ENCODE measurements at regions not wholly inside any gene's neighbourhood (a gene's known extent, or its start where the extent isn't known, plus 50 kb on each side); places are given as distances from the start of the nearest gene placed in this dataset.

DNA sequence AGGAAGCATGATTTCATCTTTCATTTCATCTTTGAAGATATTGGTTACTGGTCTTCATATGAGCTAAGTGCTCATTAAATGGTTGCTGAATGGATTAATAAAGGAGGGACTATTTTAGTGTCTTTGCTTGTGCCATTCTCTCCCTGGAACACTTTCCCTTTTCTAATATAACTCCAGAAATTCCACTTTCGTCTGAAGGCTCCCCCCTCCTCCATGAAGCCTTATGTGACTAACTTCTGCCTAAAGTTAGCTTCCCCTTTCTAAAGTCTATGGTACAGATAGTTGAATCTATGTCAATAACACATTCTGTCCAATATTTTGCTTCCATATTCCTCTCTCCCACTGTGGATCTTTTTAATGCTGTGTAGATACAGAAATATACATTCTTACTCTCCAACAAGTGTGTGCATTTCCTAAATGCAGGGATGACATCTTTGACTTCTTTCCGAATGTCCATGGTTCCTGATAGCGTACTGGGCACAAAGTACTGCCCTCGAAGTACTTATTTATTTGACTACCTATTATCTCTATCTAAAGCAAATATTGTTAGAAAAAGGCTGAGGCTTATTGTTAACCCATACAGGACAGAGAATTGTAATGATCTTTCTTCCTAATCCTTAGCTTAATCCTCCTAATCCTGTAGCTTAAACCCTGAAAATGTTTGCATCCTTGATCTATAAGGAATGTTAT, 84.7 kb upstream of the ELOVL5 start:
- peak overlapping the region in 1 of 11 experiments; percentile 15; a peak in 2 of 22 replicates for H3K9ac ChIP-seq
- no peak overlapping the region for H3K4me3 ChIP-seq
- no peaks in the 10 kb centered on the region for H4K20me1 ChIP-seq
- peak overlapping the region in 4 of 11 experiments; percentile 31 to 81 (median 68); a peak in 7 of 22 replicates for H3K4me2 ChIP-seq
- peak overlapping the region in 3 of 11 experiments; percentile 50 to 77 (median 63); a peak in 5 of 22 replicates for H3K27ac ChIP-seq
- no peaks in the 10 kb centered on the region for H3K9me3 ChIP-seq (replicated peaks in 1 of 11)
- no peak for TF ChIP-seq Cebpa-rat (IDR thresholded peaks at IDR 0.05)
- H3K36me3 ChIP-seq = no peaks in the 10 kb centered on the region
- H3K4me1 ChIP-seq = peaks cover 0 to 47% (median 0%) of the 10 kb centered on the region in 10 experiments; a peak in 8 of 20 replicates
- H3K27me3 ChIP-seq = no peaks in the 10 kb centered on the region

DNA sequence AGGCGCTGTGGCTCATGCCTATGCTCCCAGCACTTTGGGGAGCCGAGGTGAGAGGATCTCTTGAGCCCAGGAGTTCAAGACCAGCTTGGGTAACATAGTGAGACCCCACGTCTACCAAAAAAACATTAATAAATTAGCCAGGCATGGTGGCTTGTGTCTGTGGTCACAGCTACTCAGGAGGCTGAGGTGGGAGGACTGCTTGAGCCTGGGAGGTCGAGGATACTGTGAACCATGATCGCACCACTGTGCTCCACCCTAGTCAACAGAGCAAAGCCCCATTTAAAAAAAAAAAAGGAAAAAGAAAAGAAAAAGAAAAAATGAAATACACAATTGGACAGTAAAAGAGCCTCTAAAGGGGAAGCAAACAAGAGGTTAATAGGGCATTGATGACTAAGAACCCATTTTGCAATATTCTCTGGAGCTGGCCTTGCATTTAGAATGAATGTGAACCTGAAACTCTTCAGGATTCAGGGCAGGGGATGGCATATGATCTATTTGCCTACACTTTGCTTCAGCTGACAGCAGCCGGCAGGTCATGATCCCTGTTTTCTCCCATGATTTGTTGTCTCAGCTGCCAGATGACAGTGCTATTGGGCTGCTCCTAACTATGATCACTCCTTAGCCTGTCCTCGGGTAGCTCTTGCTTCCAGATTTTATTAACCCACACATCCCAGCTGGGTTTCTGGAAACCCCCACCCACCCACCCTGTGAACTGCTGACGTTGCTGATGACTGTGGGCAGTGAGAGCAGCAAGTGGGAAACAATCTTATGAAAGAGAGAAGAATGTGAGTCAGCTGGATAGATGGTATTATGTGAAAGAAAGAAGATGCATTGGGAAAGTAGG, 83.8 kb upstream of the ELOVL5 start:
- H3K27ac ChIP-seq = peak overlapping the region in 3 of 11 experiments; percentile 60 to 77 (median 75); a peak in 6 of 22 replicates
- TF ChIP-seq Cebpa-rat (IDR thresholded peaks at IDR 0.05) = no peak
- no peaks in the 10 kb centered on the region for H4K20me1 ChIP-seq

DNA sequence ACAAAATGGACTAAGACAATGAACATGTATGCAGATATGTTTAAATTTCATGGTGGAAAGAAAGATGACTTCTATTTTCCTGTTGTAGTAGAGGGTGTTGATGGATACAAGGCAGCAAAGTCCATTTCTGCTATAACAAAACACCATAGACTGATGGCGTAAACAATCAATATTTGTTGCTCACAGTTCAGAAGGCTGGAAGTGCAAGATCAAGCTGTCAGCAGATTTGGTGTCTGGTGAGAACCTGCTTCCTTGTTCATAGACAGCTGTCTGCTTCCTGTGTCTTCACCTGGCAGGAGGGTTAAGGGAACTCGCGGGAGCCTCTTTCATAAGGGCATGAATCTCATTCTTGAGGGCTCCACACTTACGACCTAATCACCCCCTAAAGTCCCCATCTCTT, 83.0 kb upstream of the ELOVL5 start:
- Histone ChIP-seq H3K36me3 (no peaks in the 10 kb centered on the region), H3K9me3 (replicated peaks in 1 of 11) (no peaks in the 10 kb centered on the region), H3K27ac (peak overlapping the region in 3 of 11 experiments; percentile 60 to 77 (median 75); a peak in 4 of 22 replicates), H4K20me1 (no peaks in the 10 kb centered on the region), H3K4me2 (peak overlapping the region in 3 of 11 experiments; percentile 60 to 81 (median 74); a peak in 6 of 22 replicates), H3K4me1 (peaks cover 0 to 38% (median 0%) of the 10 kb centered on the region in 10 experiments; a peak in 8 of 20 replicates), H3K9ac (no peak overlapping the region; a peak in 1 of 22 replicates), H3K27me3 (no peaks in the 10 kb centered on the region), H3K4me3 (no peak overlapping the region)
- TF ChIP-seq Cebpa-rat (IDR thresholded peaks at IDR 0.05) = no peak

More for the DNA sequence above, 83.8 kb upstream of the ELOVL5 start:
- Histone ChIP-seq H3K4me2 (peak overlapping the region in 4 of 11 experiments; percentile 27 to 81 (median 68); a peak in 7 of 22 replicates), H3K4me3 (no peak overlapping the region), H3K9ac (peak overlapping the region in 2 of 11 experiments; percentile 36 to 46; a peak in 2 of 22 replicates), H3K36me3 (no peaks in the 10 kb centered on the region), H3K27me3 (no peaks in the 10 kb centered on the region), H3K4me1 (peaks cover 0 to 46% (median 0%) of the 10 kb centered on the region in 10 experiments; a peak in 8 of 20 replicates), H3K9me3 (replicated peaks in 1 of 11) (no peaks in the 10 kb centered on the region)

DNA sequence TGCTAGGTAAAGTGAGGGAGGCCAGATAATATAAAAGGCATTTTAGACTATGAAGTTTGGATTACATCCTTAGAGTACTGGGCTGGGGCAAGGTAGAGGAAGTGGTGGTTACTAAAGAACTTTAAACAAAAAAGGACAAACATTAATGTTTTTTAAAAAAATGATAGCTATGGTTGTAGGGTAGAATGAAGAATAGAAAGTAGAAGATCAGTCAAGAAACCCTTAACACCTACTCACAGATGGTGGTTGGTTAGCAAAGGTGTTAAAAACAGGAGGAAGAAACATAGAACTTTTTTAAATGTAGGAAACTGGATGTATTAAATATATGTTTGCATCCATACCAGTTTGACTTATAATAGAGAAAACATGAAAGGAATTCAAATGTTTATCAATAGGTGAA, 80.7 kb upstream of the ELOVL5 start:
- H3K36me3 ChIP-seq = no peaks in the 10 kb centered on the region
- no peak overlapping the region for H3K9ac ChIP-seq
- no peaks in the 10 kb centered on the region for H3K9me3 ChIP-seq (replicated peaks in 1 of 11)
- H3K4me3 ChIP-seq = no peak overlapping the region
- TF ChIP-seq Cebpa-rat (IDR thresholded peaks at IDR 0.05) = no peak
- peaks cover 0 to 32% (median under 1%) of the 10 kb centered on the region in 10 experiments; a peak in 8 of 20 replicates for H3K4me1 ChIP-seq
- H3K27ac ChIP-seq = no peak overlapping the region
- no peak overlapping the region for H3K4me2 ChIP-seq
- no peaks in the 10 kb centered on the region for H4K20me1 ChIP-seq
- no peaks in the 10 kb centered on the region for H3K27me3 ChIP-seq

DNA sequence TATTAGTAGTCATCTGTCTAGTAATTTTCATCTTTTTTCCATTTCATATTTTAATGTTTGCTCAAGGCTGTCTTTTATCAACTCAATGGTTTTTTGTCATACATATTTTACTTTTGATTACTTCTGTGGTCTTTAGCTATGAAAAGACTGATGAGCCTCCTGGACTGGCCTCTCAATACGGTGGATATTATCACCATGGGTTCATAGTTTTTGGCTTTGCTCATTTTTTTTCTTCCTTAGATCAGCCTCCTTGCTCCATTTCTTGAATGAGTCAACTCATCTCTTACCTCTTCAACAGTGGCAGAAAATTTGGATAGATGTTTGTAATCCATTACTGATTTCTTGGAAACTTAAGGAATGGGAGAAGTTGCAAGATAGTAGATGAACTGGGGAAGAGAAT, 80.1 kb upstream of the ELOVL5 start:
- peaks cover 0 to 27% (median 2%) of the 10 kb centered on the region in 10 experiments; a peak in 8 of 20 replicates for H3K4me1 ChIP-seq

DNA sequence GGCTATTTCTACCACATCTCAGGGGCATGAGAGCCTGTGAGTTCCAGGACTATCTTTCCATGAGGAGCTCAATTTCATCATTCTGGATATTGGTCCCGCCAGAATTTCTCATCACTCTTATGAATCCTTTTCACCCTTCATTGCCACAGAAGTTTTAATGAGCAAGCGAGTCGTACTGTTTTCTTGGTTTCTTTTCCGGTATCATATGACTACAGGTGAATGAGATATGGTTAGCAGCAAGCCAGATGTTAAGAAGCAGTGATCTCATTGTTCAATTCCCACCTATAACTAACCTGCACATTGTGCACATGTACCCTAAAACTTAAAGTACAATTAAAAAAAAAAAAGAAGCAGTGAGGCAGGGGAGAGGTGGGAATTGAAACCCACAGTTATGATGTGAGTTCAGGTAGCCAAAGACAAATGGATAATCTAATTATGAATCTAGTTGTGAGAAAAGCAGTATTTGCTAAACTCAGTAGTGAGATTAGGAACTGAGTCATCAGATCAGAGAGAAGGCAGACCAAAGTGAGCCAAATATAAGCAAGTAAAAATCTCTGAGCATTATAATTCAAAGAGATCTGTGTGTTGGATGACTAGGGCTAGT, 78.0 kb upstream of the ELOVL5 start:
- TF ChIP-seq Cebpa-rat (IDR thresholded peaks at IDR 0.05) = no peak
- Histone ChIP-seq H3K4me1 (peaks cover 0 to 6% (median 0%) of the 10 kb centered on the region in 10 experiments; a peak in 6 of 20 replicates), H3K9ac (no peak overlapping the region)

More for the DNA sequence above, 80.1 kb upstream of the ELOVL5 start:
- Histone ChIP-seq H3K4me3 (no peak overlapping the region), H4K20me1 (no peaks in the 10 kb centered on the region), H3K27ac (no peak overlapping the region), H3K36me3 (no peaks in the 10 kb centered on the region), H3K27me3 (no peaks in the 10 kb centered on the region), H3K9ac (no peak overlapping the region), H3K9me3 (replicated peaks in 1 of 11) (no peaks in the 10 kb centered on the region), H3K4me2 (no peak overlapping the region)
- no peak for TF ChIP-seq Cebpa-rat (IDR thresholded peaks at IDR 0.05)

DNA sequence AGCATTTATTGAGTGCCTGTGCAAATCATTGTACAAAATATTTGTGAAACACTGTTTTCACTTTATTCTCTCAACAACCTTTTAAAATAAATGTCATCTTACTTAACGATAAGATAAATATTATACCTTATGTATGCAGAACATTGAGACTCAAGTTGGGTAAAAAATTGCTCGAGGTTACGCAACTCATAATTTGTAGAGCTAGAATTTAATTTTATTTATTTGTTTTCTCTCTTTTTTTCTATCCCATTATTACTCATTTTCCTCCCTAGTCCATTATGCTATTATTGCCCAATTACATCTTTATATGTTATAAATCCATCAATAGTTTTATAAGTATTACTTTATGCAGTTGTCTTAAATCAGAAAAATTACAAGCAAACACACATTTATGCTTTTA, 77.4 kb upstream of the ELOVL5 start:
- TF ChIP-seq Cebpa-rat (IDR thresholded peaks at IDR 0.05) = 0 out of 22 replicates have a peak, but pooled peaks of 1 of the 11 experiments have one; percentile 22
- H3K27ac ChIP-seq = no peak overlapping the region
- H3K9ac ChIP-seq = no peak overlapping the region
- no peak overlapping the region for H3K4me3 ChIP-seq
- H4K20me1 ChIP-seq = no peaks in the 10 kb centered on the region
- no peaks in the 10 kb centered on the region for H3K9me3 ChIP-seq (replicated peaks in 1 of 11)
- no peaks in the 10 kb centered on the region for H3K36me3 ChIP-seq
- H3K4me2 ChIP-seq = no peak overlapping the region
- H3K4me1 ChIP-seq = peaks cover 0 to 4% (median 0%) of the 10 kb centered on the region in 10 experiments; a peak in 1 of 20 replicates
- H3K27me3 ChIP-seq = no peaks in the 10 kb centered on the region

More for the DNA sequence above, 78.0 kb upstream of the ELOVL5 start:
- no peak overlapping the region for H3K4me3 ChIP-seq
- no peak overlapping the region for H3K27ac ChIP-seq
- no peaks in the 10 kb centered on the region for H3K9me3 ChIP-seq (replicated peaks in 1 of 11)
- H3K4me2 ChIP-seq = no peak overlapping the region
- H3K36me3 ChIP-seq = no peaks in the 10 kb centered on the region
- no peaks in the 10 kb centered on the region for H4K20me1 ChIP-seq
- H3K27me3 ChIP-seq = no peaks in the 10 kb centered on the region

DNA sequence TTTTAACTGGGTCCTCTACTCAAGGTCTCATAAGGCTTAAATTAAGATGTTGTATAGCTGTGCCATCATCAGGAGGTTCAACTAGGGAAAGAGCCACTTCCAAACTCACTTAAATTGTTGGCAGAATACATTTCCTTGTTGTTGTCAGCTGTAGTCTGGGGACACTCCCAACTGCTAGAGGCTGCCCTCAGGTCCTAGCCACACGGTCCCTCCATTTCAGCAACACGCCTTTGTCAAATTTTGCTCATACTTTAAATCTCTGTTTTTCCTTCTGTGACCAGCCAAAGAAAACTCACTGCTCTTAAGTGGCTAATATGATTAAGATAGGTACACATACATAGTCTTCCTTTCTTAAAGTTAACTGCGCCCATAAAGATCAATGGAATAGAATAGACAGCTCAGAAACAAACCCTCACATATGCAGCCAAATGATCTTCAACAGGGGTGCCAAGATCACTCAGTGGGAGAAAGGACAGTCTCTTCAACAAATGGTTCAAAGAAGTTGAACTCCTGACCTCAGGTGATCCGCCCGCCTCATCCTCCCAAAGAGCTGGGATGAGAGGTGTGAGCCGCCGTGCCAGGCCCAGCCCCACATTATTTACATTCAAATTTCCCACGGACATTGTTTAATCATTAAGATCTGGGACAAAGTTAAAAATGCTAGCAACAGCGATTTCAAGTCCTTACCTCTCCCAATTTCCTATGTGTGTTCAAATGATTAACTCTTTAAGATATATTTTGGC, 76.4 kb upstream of the ELOVL5 start:
- Histone ChIP-seq H3K9ac (no peak overlapping the region), H3K4me3 (no peak overlapping the region), H3K4me1 (0 out of 20 replicates have a peak, but pooled peaks cover 0 to 4% (median 0%) of the 10 kb centered on the region in 10 experiments), H3K27me3 (no peaks in the 10 kb centered on the region), H3K9me3 (replicated peaks in 1 of 11) (no peaks in the 10 kb centered on the region), H3K4me2 (no peak overlapping the region), H4K20me1 (no peaks in the 10 kb centered on the region), H3K36me3 (no peaks in the 10 kb centered on the region), H3K27ac (no peak overlapping the region)
- TF ChIP-seq Cebpa-rat (IDR thresholded peaks at IDR 0.05) = no peak
